OCI-LY3 (cell line): ENCODE measurements at regions not wholly inside any gene's neighbourhood (a gene's known extent, or its start where the extent isn't known, plus 50 kb on each side); places are given as distances from the start of the nearest gene placed in this dataset.

Experiments
- EZH2phosphoT487 ChIP-seq: fragments of 200-600 bp; shearing (Covaris generic); IDR thresholded peaks from 2 replicates; pipeline ENCODE4 v1.6.1; 2018; ENCODE audit warnings: antibody characterized with exemption, mixed run types, low read depth
- TF ChIP-seq, protein P1 (sequence below): fragments of 200-600, 300-600 bp; sonication (generic); IDR thresholded peaks from 2 replicates; pipeline ENCODE4 v1.5.1; 2014; ENCODE audit warnings: antibody characterized with exemption, low read length, low read depth

DNA sequence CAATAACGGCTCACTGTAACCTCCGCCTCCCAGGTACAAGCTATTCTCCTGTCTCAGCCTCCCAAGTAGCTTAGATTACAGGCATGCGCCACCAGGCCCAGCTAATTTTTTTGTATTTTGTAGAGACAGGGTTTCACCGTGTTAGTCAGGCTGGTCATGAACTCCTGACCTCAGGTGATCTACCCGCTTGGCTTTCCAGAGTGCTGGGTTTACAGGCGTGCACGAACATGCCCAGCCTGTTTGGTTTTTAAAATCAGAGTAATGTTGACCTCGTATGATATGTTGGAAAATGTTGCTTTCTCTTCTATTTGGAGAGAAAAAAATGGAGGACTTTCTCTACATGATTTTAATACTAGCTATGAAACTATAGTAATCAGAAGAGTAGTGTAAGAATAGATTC lies 386.2 kb downstream of the PTH2R start:
- no peak for TF ChIP-seq EZH2phosphoT487
- TF ChIP-seq, protein P1, sequence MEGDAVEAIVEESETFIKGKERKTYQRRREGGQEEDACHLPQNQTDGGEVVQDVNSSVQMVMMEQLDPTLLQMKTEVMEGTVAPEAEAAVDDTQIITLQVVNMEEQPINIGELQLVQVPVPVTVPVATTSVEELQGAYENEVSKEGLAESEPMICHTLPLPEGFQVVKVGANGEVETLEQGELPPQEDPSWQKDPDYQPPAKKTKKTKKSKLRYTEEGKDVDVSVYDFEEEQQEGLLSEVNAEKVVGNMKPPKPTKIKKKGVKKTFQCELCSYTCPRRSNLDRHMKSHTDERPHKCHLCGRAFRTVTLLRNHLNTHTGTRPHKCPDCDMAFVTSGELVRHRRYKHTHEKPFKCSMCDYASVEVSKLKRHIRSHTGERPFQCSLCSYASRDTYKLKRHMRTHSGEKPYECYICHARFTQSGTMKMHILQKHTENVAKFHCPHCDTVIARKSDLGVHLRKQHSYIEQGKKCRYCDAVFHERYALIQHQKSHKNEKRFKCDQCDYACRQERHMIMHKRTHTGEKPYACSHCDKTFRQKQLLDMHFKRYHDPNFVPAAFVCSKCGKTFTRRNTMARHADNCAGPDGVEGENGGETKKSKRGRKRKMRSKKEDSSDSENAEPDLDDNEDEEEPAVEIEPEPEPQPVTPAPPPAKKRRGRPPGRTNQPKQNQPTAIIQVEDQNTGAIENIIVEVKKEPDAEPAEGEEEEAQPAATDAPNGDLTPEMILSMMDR: no peak
